C4-2B (cell line): ENCODE measurements at regions not wholly inside any gene's neighbourhood (a gene's known extent, or its start where the extent isn't known, plus 50 kb on each side); places are given as distances from the start of the nearest gene placed in this dataset.

Experiments used
- H3K27ac ChIP-seq: fragments of 450-650 bp; 2 replicates; pipeline ENCODE4 v1.5.1; 2017
- ZFX ChIP-seq: fragments of 450-650 bp; IDR thresholded peaks from 2 replicates; pipeline ENCODE4 v1.6.1; 2017
- TF ChIP-seq, protein P1 (sequence below): fragments of 450-650 bp; conservative IDR thresholded peaks from 2 replicates; pipeline ENCODE4 v1.5.1; 2017; ENCODE audit warnings: mild to moderate bottlenecking

DNA sequence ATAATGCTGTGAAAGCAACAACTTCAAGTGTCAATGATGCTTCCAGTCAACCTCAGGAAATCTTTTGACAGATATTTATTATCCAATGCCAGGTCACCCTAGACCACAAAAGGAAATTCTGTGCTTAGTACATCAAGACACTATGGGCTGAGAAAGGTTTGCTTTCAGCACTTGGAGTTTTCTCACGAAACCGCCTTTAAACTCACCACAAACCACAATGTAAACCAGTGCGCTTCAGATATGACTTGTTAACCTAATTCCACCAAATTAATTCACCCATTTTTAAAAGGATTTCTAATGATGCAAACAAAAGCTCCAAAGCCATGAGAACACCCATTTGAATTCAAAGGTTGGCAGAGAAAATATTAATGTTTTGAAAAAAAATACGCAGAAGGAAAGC is 292.9 kb upstream of the NR2F2 start:
- no peak overlapping the region for H3K27ac ChIP-seq
- no peak for TF ChIP-seq ZFX

DNA sequence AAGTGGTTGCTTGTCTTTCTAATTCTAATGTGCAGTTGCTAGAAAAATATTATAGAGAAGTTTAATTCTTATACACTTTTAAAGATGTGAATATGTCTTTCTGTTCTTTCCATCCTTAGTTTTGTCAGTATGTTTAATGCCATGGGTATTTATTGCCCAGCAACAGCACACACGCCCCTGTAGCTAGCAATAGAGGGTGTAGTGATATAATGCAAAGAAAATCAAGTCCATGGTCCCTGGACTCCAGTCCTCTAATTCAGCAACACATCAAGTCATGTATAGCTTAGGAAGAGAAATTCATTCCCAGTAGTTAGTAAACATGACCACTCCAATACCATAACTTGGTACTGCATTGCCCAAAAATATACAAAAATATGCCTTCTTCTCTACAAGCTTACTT is 292.4 kb upstream of the NR2F2 start:
- no peak for TF ChIP-seq ZFX
- TF ChIP-seq, protein P1, sequence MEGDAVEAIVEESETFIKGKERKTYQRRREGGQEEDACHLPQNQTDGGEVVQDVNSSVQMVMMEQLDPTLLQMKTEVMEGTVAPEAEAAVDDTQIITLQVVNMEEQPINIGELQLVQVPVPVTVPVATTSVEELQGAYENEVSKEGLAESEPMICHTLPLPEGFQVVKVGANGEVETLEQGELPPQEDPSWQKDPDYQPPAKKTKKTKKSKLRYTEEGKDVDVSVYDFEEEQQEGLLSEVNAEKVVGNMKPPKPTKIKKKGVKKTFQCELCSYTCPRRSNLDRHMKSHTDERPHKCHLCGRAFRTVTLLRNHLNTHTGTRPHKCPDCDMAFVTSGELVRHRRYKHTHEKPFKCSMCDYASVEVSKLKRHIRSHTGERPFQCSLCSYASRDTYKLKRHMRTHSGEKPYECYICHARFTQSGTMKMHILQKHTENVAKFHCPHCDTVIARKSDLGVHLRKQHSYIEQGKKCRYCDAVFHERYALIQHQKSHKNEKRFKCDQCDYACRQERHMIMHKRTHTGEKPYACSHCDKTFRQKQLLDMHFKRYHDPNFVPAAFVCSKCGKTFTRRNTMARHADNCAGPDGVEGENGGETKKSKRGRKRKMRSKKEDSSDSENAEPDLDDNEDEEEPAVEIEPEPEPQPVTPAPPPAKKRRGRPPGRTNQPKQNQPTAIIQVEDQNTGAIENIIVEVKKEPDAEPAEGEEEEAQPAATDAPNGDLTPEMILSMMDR = no peak

DNA sequence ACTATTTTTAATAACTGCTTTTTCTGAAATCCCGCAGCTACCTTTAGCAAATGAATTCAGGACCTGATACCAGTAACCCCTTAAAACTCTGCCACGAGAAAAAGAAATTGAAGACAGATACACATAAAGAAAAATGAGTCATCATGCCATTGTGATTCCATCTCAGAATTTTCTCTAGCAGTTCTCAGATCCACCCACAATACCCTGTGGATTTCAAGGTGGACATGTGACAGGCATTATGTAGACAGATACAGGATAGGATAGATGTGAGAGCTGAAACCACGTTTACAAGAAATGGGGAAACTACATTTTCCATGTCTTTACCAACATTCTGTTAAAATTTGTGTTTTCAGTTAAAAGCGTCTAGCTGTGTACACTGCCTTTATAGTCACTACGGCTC is 291.9 kb upstream of the NR2F2 start:
- no peak overlapping the region for H3K27ac ChIP-seq
- TF ChIP-seq, protein P1 = no peak
- no peak for TF ChIP-seq ZFX

More for the DNA sequence above, 292.4 kb upstream of the NR2F2 start:
- H3K27ac ChIP-seq = no peak overlapping the region

DNA sequence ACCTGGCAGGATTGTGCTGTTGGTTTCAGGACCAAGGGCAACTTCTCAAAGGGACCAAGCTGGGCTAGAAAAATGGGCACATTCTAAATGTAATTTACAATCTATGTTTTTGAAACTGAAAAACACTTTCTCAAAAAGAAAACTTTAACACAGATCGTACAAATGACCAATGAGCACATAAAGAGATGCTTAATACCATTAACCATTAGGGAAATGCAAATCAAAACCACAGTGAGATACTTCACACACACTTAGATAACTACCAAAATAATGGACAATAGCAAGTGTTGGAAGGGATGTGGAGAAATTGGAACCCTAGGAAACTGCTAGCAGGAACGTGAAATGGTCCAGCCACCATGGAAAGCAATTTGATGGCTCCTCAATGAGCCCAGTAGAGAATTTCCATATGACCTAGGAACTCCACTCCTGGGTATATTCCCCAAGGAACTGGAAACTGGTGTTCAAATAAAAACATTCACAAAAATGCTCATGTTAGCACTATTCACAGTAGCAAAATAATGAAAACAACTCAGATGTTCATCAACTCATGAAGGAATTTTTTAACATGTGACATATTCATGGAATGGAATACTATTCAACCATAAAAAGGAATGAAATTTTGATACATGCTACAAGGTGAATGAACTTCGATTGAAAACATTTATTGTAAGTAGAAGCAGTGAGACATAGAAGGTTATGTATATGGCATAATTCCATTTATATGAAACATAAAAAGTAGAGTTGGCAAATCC is 288.3 kb upstream of the NR2F2 start:
- no peak for TF ChIP-seq ZFX
- TF ChIP-seq, protein P1 = no peak
- no peak overlapping the region for H3K27ac ChIP-seq

DNA sequence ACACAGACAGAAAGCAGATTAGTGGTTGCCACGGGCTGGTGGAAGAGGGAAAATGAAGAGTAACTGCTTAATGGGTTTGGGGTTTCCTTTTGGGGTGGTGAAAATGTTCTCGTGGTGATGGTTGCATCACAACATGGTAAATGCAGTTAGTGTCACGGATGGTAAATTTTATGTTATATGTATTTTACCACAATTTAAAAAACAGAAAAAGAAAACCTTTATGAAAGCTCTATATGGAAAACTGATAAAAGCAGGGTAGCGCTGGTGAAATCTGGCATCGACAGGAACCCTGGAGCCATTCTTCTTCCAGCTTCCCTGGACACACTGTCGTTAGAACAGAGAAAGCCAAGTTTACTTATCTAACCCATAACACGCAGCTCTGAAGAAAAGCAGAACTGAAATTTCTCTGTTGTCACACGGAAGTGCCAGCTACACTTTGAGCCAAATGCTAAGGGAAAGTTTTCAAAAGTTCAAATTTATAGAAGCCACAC is 287.7 kb upstream of the NR2F2 start:
- TF ChIP-seq, protein P1 = no peak
- no peak for TF ChIP-seq ZFX
- H3K27ac ChIP-seq = no peak overlapping the region

DNA sequence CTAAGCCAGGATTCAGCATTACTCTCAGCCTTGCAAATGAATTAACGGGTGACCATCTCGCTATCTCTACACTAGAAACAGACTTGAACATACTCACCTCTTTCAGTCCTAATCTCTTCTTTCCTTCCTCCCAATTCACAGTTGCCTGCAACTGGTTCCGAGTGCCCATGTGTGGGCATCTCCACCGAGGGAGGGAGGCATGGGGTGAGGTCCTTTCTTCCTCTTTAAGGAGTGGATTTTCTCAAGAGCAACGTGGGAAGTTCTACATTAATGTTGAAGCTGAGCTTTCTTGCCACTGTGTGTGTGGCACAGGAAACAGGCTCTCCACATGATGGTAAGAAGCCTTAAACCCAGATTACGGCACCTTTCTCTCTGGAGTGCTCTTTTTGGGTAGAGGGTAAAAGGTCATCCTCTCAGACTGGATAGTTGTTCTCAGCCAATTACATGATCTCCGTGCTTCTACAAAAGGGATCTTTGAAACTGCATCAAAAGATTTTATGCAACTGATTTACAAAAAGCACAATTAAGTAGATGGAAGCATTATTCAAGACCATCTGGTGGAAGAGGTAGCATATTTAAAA is 286.8 kb upstream of the NR2F2 start:
- TF ChIP-seq ZFX = no peak
- TF ChIP-seq, protein P1 = no peak
- no peak overlapping the region for H3K27ac ChIP-seq

DNA sequence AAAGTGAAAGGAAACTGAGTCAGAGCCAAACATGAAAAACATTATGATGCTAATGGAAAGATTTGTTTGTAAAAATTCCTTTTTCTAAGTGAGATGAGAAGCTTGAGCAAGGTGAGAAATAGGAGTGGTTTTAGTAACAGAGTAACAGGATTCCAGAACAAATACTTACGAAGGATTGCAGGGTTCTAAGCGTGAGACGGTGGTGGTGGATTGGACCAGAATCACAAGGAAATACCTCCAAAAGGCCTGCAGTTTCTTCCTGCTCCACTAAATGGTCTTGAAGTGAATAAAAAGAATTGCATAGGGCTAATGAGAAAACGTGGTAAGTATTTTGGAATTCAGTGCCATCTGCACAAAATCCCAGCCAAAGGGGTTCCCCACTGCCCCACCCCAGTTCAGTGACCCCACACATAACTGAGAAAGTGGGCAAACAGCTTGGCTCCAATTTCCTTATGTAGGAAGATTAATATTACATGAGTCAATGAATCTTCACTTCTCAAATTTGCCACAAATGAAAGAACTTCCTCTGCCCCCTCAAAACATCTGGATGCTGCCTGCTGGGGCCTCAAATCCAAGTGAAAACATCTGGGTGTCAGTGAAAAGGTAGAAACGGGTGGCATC is 283.8 kb upstream of the NR2F2 start:
- H3K27ac ChIP-seq = no peak overlapping the region
- no peak for TF ChIP-seq ZFX

DNA sequence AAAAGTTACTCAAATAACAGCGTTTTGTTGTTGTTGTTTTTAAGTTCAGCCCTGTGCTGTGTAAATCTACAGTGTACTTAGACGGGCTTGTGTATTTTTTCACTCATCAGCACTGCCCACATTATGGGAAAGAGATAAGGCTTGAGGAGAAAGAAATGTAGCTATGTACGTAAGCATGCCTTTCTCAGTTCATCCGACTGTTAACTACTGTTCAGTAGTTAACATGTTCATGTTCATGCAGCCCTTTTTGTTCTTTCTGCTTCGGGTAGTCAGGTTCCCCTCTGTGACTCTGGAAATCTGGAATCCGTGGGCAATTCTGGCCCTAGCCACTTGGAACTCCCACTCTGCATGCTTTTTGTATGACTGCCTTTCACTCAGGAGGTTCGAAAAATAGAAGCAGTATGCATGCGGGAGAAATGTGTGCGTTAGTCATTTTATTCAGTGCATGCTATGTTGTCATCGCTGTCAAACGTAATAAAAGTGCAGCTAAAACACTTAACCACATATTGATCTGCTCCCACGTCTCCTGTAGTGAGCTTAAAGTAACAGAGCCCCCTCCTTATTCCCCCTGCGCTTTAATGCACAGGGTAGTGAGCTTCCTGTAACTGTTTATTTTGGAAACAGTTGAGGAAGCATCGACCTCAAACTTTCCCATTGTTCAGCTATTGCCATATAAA is 283.1 kb upstream of the NR2F2 start:
- H3K27ac ChIP-seq = no peak overlapping the region
- no peak for TF ChIP-seq ZFX
- TF ChIP-seq, protein P1 = no peak
